ENCODE measurements at regions not wholly inside any gene's neighbourhood (a gene's known extent, or its start where the extent isn't known, plus 50 kb on each side); places are given as distances from the start of the nearest gene placed in this dataset.

DNA sequence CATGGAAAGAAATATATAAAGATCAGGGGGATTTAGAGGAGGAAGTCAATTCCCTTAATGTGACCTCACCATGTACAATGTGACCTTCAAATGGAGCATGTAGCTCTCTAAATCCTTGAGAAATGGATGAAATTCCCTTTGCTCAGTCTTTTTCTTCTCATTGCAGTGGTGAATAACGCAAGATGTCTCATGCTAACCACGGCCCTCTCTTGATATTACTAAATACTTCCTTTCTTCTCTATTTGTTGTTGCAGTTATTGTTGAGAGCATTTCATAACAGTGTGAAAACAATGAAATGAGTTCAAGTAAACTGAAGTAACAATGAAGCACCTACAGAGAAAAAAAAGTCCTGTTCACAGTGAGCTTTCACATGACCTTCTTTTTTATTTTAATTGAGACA, 55.6 kb downstream of the ZNF281 start:
- Histone ChIP-seq H3K27ac (peak overlapping the region in 6 of 21 experiments; percentile 7 to 75 (median 53)), H3K4me3 (no peak overlapping the region)

GRCh38 chr1:200353232-200353631, 56.6 kb downstream of the ZNF281 start:
- Histone ChIP-seq H3K27ac (peak overlapping the region in 11 of 21 experiments; percentile 6 to 75 (median 59)), H3K4me3 (no peak overlapping the region)

- Histone ChIP-seq H3K4me3 (no peak overlapping the region), H3K27ac (peak overlapping the region in 17 of 21 experiments; percentile 1 to 75 (median 45))
These were observed 57.8 kb downstream of the ZNF281 start for GRCh38 chr1:200351826-200352549.

GRCh38 chr1:200351425-200351824, 58.4 kb downstream of the ZNF281 start:
- Histone ChIP-seq H3K27ac (peak overlapping the region in 10 of 21 experiments; percentile 16 to 75 (median 56)), H3K4me3 (no peak overlapping the region)

DNA sequence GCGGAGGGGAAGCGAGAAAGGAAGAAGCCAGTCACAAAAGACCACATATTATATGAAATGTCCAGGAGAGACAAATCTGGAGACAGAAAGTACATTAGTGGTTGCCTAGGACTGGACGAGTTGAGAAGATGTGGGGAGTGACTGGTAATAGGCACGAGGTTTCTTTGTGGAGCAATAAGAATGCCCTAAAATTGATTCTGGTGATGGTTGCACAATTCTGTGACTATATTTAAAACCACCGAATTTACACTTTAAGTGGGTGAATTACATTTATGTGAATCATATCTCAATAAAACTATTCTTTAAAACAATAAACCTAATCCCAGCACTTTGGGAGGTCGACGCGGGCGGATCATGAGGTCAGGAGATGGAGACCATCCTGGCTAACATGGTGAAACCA, 63.1 kb downstream of the ZNF281 start:
- no peak overlapping the region for H3K27ac ChIP-seq
- H3K4me3 ChIP-seq, result no peak overlapping the region

- no peak overlapping the region for H3K27ac ChIP-seq
- H3K4me3 ChIP-seq, result no peak overlapping the region
These were observed 64.3 kb downstream of the ZNF281 start for GRCh38 chr1:200345520-200345919.

DNA sequence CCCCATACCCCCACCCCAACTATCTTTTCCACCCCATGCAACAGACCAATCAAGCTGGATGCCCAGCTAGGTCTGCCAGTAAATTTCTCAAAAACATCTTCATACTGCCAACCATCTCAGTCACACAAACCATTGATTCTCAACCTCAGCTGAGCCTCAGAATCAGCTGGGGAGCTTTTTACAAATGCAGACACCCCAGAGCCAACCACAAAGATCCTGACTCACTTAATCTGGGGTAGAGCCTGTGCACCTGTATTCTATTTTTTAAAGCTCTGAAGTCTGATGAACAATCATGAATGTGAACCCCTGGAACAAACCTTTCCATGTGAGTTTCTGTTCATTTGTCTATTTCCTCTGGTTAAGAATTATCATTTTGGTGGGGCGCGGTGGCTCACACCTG, 66.0 kb downstream of the ZNF281 start:
- Histone ChIP-seq H3K4me3 (no peak overlapping the region), H3K27ac (no peak overlapping the region)

DNA sequence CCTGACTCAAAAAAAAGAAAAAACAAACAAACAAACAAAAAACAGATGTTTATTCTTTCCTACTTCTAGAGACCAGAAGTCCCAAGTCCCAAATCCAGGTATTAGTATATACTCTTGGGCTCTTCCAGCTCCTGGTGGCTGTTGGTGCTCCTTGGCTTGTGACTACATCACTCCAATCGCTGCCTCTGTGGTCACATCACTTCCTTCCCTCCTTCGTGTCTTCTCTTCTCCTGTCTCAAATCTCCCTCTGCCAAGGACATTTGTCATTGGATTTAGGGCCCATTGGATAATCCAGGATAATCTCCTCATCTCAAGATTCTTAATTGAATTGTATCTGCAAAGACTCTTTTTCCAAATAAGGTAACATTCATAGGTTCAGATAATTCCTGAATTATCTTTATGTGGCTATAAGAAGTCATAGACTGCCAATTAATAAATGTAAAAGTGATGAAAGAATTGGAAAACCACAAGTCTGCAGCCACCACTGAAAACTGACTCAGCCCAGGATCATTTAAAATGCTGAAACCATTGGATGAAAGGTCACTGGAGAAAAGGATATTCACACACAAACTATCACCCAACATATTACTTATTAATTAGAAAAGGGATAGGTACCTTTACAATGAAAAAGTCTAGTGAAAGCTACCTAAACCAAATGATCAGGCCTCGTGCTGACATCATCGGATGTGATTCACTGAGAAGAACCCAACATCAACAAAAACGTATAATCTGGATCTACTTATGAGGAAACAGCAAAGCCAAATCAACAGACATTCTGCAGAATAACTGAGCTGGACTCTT, 67.1 kb downstream of the ZNF281 start:
- H3K4me3 ChIP-seq, result no peak overlapping the region
- H3K27ac ChIP-seq, result peak overlapping the region in 1 of 21 experiments; percentile 18

DNA sequence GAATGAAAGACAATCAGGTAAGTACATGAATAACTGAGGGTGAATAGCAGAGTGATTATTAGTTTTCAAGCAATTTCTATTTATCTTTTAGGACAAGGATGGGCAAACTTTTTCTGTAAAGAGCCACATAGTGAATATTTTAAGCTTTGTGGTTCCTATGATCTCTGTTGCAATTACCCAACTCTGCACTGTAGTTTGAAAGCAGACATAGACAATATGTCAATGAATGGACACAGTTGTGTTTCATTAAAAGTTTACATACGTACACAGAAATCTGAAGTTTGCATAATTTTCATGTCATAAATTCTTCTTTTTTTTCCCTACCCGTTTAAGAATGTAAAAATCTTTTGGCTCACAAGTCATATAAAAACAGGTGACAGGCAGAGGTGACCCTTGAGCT, 71.4 kb downstream of the ZNF281 start:
- Histone ChIP-seq H3K4me3 (no peak overlapping the region), H3K27ac (peak overlapping the region in 2 of 21 experiments; percentile 9 to 29)

GRCh38 chr1:200337831-200338230, 72.0 kb downstream of the ZNF281 start:
- Histone ChIP-seq H3K27ac (peak overlapping the region in 5 of 21 experiments; percentile 2 to 59 (median 9)), H3K4me3 (no peak overlapping the region)

GRCh38 chr1:200337410-200337809, 72.4 kb downstream of the ZNF281 start:
- Histone ChIP-seq H3K27ac (peak overlapping the region in 6 of 21 experiments; percentile 2 to 63 (median 13)), H3K4me3 (no peak overlapping the region)

- peak overlapping the region in 8 of 21 experiments; percentile 3 to 63 (median 32) for H3K27ac ChIP-seq
These were observed 72.9 kb downstream of the ZNF281 start for GRCh38 chr1:200336901-200337391.

GRCh38 chr1:200336101-200336845, 73.6 kb downstream of the ZNF281 start:
- no peak overlapping the region for H3K4me3 ChIP-seq
- peak overlapping the region in 6 of 21 experiments; percentile 3 to 63 (median 52) for H3K27ac ChIP-seq

More at GRCh38 chr1:200336901-200337391, 72.9 kb downstream of the ZNF281 start:
- H3K4me3 ChIP-seq, result no peak overlapping the region

GRCh38 chr1:200334661-200335256, 75.1 kb downstream of the ZNF281 start:
- Histone ChIP-seq H3K4me3 (no peak overlapping the region), H3K27ac (no peak overlapping the region)

DNA sequence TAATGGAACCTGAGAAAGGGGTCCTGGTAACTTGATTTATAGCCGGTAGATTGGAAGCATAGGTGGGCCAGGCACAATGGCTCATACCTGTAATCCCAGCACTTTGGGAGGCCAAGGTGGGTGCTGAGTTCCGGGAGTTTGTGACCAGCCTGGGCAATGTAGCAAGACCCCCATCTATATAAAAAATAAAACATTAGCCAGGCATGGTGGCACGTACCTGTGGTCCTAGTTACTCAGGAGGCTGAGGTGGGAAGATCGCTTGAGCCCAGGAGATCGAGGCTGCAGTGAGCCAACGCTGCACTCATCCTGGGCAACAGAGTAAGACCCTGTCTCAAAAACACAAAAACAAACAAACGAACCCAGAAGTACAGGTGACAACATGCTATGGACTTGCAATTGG, 76.5 kb downstream of the ZNF281 start:
- no peak overlapping the region for H3K4me3 ChIP-seq
- no peak overlapping the region for H3K27ac ChIP-seq

DNA sequence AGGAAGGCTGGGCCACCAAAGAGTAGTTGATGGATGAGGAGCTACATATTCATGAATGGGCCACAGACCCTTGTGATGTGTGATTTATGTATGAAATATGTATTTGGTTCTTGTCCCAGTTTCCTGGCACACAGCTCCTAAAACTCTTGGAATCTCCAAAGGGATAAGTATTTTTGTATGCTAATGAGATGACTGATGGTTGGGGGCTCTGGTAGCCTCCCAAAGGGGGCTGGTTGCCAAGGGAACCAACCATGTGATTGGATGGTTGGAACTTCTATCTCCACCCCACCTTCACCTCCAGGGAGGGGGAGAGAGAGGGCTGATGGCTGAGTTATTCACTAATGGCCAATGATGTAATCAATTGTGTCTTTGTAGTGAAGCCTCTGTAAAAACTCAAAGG, 77.1 kb downstream of the ZNF281 start:
- Histone ChIP-seq H3K27ac (no peak overlapping the region), H3K4me3 (no peak overlapping the region)

DNA sequence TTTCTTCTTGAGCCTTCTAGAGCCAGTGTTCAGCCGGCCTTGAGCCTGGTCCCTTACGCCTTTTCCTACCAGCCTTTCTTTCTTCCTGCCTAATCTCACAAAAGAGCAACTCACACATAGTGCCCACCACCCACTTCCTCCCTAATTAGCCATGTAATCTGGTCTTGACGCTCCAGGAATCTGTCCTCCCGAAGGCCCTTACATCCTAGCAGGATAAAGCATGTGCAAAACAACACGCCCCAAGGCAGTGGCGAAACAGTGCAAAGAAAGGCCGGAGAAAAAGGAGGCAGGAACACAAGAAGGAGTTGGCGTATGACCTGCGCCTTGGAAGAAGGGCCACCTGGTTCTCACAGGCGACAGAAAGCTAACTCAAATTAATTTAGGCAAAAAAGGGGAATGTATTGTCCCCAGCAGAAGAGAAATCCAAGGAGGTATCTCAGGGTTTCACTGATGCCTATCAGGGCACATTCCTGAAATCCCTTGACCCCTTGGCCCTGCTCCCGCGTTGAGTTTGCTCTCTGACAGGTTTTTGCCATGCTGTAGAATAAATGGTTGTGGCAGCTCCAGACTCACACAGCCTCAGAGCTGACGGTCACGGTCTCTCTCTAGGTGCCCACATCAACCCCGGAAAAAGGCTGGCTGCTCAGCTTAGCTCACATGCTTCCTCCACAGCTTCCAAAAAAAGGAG, 79.0 kb downstream of the ZNF281 start:
- H3K27ac ChIP-seq, result no peak overlapping the region
- H3K4me3 ChIP-seq, result no peak overlapping the region

GRCh38 chr1:200329208-200329882, 80.5 kb downstream of the ZNF281 start:
- no peak overlapping the region for H3K27ac ChIP-seq
- no peak overlapping the region for H3K4me3 ChIP-seq
